ENCODE measurements at regions not wholly inside any gene's neighbourhood (a gene's known extent, or its start where the extent isn't known, plus 50 kb on each side); places are given as distances from the start of the nearest gene placed in this dataset.

DNA sequence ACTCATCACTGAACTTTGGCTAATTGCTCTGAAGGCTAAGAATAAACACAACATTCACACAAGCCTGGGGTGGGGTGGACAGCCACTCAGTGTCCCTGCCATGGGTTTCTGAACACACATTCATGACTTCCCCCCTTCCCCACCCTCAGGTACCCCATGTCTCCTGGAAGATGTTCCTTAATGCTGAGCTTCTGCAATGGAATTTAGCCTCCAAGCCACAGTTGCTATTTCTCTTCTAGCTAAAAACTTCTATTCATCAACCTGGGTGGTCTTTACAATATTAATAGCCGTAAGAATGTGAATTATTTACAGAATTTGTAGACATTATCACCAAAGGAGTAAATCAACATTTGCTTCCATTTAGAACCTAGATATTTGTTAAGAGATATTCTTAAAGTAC, 175.1 kb downstream of the ACKR3 start:
- DNase-seq (ENCODE audit: low spot score): no peak

DNA sequence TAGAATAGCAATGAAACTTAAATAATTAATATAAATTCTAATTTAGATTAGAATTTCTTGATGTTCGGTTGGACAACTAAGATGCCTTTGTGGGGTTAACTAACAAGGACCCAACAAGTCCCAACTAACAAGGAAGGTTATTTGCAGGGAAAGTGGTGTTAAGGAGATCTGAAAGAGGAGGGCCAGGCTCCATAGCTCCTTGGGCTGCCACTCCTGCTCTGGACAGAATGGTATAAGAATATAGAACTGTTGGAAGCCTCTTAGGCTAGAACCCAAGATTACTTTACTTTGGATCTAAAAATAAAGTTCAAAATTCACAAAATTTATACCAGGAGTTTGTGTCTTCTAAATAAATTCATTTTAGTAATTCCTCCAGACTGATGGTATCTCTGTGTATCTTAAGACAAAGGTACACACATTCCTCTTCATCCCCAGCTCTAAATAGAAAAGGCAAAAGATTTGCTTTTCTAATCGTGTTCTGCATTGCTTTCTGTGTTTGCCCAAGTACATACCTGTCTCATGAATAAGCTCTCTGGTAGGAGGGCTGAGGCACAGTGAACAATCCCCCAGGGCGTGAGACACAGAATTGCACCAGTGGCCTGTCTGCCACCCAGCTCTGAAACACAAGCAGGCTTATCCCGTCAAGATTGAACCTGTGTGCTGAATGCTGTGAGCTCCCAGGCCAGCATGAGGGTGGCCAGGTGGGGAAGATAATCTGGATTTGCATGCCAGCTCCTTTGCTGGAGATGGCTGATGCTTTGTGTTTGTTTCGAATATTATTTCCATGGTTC, 176.0 kb downstream of the ACKR3 start:
- DNase-seq (ENCODE audit: low spot score): no peak

DNA sequence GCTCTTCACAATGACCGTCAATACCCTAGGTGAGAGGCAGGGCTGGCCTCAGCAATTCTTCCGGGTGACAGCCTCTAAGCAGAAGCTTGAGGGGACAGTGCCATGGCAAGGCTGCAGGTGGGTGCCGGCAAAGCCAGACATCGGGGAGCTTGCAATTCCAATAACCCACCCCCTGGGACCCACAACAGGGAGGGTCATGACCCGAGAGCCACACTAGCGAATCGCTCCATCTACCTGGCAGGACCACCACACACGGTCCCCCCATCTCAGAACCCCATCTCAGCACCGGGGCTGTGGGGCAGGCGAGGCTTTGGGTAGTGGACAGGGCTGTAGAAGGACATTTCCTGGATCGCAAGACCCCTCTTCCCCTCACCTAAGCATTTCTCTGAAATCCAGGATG, 177.2 kb downstream of the ACKR3 start:
- no peak for DNase-seq (ENCODE audit: low spot score)

DNA sequence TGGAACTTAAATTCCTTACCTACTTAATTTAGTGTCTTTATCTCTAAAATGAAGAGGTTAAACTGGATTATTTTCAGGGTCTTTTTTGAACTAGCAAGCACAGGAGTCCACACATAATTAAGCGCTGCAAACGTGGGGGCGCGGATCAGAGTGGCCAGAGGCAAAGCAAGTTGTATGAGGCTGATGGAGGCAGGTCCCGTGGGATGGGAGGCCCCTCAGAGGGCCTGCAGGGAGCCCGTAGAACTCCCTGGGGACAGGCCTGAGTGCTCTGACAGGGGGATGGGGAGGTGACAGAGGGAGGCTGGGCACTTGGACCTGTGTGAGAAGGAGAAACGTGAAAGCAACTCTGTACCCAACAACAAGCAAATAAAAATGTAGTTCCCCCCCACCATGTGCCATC, 177.8 kb downstream of the ACKR3 start:
- DNase-seq (ENCODE audit: low spot score): peak; percentile 26

DNA sequence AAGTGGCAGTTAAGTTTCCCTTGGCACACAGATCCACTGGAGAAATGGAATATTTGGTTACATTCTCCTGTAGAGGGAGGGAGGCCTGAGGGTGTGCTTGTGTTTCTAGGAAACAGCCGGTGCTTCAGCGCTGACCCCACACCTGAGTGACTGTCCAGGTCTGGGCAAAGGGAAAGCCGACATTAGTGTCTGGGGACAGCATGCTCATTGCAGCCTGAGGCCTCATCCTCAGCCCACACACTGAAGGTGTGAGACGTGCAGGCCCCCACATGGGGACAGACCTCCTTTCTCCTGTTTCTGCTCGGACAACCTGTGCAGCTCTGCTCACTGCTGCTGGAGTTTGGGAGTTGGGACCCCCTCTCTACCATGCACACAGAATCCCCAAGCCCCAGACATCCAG, 178.3 kb downstream of the ACKR3 start:
- DNase-seq (ENCODE audit: low spot score): no peak

DNA sequence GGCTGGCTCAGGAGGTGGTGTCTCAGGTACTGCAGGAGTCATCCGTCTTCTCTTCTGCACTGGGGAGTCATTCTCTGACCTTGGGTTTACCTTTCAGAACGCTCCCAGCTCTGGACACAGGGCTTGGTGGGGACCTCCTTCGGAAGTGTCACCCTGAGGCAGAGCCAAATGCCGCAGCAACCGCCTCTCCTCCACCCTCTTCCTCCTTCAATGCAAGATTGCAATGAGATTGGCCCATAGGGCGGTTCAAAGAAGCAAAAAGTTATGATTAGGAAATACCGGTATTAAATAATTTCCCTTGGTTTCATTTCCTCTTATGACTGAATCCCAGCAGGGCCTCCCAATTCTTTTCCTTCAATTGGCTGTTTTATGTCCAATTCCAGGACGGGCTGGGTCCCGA, 178.8 kb downstream of the ACKR3 start:
- DNase-seq (ENCODE audit: low spot score): no peak

DNA sequence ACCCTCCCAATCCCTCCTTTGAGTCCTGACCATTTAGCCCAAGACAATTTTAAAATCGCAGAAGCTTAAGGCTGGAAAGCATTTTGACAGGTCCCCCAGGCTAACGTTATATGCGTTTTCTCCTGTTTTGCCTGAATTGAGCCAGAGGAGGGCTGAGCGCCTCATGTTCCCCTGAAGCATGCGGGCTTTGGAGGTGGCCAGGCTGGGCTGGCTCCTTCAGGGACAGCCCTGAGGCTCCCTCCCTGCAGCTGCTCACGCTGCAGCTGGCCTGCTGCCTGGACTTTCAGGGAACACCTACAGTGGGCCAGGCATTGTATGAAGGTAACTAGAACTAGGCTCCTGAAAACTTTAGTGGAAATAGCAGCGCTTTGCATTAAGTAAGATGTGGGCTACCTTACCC, 179.2 kb downstream of the ACKR3 start:
- DNase-seq (ENCODE audit: low spot score): no peak

DNA sequence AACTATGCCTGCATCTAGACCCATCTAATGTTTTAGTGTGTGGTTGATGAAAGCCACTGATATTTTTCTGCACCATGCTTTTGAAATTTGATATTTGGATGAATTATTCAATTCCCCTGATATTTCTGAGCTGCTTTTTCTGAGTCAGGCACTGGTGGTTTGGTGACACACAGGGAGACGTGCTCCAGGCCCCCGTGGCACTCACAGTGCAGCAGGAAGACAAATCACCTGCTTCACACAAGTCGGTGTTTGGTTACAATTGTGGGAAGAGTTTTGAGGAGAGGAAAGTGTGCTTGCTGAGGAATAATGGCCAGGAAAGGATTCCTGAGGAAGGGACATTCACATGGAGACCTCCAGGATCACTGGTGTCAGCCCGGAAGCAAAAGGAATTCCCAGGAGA, 179.7 kb downstream of the ACKR3 start:
- DNase-seq (ENCODE audit: low spot score): no peak

DNA sequence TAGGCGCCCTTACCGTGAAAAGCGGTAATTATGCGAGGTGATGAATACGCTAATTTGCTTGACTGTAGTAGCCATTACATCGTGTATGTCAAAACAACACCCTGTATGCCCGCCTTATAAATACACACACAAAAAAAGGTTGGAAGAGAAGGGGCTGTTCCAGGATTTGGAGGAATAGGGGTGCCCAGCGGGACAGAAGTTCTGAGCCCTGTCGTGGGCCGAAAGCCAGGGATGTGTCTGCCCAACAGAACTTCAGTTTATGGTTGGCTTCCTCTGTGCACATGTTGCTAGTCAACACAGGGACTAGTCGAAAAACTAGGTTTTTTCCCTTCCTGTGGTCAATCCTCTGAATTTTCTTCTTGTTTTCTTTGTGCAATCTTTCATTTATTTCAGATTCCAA, 182.5 kb downstream of the ACKR3 start:
- no peak for DNase-seq (ENCODE audit: low spot score)

DNA sequence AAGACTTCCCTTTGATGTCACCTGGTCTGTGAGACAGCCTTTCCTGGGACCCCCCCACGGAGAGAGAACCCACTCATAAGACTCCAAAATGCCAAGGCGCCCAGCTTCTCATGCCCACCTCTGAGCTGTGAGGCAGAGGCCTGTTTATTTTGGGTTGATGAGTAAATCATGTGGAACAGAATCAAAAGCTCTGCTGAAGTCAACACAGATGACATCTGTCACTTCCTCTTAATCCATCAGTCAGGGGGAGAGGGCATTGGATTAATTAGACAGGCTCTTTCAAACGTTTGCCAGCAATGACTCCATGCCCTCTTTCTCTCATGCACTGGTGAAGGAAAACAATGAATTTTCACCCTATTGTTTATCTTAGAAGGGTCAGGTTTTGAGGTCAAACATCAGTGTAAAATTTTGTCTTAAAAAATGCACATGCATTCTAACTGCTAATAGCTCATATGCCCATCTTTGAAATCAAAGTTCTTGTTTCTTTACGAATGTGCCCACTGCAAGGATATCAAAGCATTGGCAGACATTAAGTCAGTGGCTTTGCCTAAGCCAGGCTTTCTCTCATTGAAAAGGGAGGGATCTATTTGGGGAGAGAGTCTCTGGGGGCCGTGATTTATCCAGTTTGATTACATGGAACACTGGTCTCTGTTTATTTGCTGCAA, 184.1 kb downstream of the ACKR3 start:
- no peak for DNase-seq (ENCODE audit: low spot score)

DNA sequence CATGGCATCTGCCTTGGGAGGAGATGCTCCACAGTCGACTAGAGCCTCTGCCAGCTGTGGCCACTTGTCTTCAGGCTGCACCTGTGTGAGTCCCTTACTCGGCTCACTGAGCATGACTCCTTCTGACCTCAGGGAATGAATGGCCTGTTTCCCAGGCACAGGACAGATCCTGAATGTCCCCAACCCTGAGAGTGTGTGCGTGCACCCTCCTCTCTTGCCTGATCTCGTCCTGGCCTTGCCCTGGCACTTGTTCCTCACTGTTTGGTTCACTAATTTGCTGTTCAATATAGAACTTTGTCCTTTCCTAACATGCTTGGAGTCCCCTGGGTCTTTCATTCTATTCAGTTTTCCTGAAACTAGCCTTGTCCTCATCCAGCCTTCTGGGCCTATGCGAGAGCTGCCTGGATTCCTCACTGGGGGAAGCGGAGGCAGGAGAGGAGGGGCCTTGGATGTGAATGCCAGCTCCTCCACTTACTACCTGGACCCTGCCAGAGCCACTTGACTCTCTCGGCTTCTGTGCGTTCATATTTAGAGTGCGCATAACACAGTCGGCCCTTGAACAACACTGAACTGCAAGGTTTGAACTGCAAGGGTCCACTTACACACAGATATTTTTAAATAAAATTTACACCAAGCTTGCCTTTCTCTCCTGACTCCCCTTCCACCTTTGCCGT, 184.8 kb downstream of the ACKR3 start:
- no peak for DNase-seq (ENCODE audit: low spot score)

DNA sequence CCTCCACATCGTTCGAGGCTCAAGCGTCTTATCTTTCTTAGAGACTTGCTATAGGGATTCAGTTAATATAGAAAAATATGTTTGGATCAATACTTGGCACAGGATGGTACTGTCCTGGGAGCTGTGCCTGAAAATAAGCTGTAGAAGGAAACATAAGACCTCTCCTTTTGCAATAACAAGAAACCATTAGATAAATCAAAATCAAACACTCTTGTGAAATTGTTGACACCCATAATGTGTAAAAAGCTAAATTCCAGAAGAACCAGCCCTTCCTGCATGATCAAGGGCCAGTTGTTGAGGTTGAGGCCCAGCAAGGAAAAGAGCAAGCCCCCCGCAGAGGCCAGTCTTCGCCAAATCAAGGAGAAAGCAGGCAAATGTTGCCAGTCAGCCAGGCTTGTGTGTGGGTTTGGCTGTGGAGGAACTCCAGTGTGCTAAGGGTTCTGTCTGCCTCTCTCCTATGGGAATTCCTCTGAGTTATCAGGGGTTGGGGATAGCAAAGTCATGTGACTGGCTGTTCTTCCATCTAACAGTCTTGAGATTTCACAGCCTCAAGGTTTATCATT, 185.7 kb downstream of the ACKR3 start:
- no peak for DNase-seq (ENCODE audit: low spot score)

DNA sequence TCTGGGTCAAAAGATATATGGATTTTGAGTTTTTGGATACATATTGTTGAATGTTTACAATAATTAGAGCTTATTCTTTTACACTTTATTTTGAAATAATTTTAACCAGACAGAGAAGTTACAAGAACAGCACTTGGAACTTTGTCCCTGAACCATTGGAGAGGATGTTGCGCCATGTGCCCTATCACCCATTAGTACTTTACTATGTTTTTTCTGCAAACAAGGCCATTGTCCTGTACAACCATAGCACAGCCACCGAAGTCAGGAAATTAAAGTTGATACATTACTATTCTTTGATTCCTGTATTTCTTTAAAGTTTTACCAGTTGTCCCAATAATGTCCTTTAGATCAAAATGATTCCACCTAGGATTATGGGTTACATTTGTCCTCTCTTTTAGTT, 188.8 kb downstream of the ACKR3 start:
- DNase-seq (ENCODE audit: low spot score): no peak

DNA sequence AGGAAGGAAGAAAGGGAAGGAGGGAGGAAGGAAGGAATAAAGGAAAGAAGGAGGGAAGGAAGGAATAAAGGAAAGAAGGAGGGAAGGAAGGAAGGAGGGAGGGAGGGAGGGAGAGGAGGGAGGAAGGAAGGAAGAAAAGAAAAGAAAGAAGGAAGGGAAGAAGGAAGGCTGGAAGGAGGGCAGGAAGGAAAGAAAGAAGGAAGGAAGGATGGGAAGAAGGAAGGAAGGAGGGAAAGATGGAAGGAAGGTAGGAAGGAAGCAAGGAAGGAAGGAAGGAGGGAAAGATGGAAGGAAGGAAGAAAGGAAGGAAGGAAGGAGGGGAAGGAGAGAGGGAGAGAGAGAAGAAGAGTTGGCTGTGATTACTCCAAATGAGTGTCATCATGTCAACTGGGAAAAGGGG, 190.6 kb downstream of the ACKR3 start:
- DNase-seq (ENCODE audit: low spot score): no peak

DNA sequence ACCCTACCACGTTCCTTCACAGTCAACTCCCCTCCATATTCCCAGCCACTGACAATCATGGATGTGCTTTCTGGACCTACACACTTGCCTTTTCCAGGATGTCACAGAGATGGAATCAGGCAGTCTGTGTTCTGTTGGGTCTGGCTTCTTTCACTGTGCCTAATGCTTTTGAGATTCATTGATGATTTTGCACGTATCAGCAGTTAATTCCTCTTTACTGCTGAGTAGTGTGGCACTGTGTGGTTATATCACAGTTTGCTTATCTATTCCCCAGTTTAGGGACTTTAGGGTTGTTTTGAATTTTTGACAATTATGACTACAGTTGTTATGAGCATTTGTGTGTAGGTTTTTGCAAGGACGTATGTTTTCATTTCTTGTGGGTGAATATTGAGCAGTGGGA, 191.7 kb downstream of the ACKR3 start:
- DNase-seq (ENCODE audit: low spot score): no peak

DNA sequence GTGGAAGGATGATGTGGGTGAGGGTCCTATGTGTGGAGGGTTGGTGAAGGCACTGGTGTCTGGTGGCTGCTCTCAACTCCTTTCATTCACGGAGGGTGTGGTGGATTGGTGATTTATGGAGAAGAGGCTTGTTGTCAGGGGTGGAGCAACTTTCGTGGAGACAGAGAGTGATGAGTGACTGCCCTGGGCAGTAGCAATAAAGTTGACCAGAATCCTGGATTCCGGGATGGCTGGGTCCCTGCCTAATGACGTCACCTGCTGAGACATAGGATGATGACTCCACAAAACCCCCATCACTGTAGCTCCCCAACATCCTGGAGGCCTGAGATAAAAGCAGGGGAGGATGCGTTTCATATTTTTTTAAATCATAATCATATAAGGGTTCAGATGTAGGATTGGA, 193.0 kb downstream of the ACKR3 start:
- no peak for DNase-seq (ENCODE audit: low spot score)

DNA sequence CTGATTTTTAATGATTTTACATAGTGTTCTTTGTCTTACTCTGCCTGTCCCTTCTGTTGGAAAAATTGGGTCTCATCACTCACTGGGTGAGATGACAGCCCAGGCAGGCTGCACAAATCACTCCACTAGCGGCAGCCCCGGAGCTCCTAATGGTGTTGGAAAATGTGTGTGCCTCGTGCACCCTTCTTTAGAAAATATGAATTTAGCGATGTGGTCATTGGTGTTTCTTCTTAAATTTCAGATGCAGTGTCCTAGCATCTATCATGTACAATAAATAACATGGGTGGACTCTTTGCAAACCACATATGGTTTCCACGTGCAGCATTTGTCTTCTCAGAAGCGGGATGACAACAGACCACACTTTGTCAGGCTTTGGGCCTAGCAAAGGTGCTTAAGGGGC, 194.2 kb downstream of the ACKR3 start:
- DNase-seq (ENCODE audit: low spot score): no peak

DNA sequence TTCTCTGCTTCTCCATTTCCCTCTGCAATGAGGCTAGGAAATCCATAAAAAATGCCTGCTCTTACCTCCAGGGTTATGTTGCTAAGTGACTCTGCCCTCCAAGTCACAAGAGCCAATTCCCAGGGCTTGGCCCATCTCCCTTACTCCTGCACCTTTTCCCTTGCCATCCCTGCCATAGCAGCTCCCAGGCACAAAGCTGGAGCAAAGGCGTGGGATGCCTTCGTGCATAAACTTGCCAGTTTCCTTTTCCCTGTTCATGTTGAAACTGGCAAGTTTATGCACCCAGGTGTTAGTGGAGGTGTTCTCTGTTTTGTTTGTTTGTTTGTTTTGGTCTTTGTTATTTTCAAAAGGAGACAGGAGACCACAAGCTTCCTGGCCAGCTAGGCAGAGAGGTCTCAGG, 195.1 kb downstream of the ACKR3 start:
- no peak for DNase-seq (ENCODE audit: low spot score)

DNA sequence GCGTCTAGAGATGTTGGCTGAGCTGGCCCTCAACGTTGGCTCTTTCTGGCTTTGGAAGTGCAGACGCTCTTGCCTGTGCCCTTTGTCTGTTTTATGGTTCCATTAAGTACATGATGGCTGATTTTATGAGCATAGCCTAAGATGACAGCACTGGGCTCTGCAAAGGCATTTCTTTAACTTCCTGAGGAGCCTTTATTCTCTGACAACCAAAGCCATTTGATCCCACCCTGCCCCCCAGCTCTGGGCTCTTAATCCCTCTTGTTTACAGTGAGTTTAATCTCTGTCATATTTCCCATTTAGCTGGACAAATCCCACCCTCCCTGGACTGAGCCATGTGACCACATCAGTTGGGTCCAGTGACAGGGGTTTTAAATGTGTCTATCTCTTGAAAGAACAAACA, 195.9 kb downstream of the ACKR3 start:
- DNase-seq (ENCODE audit: low spot score): no peak

DNA sequence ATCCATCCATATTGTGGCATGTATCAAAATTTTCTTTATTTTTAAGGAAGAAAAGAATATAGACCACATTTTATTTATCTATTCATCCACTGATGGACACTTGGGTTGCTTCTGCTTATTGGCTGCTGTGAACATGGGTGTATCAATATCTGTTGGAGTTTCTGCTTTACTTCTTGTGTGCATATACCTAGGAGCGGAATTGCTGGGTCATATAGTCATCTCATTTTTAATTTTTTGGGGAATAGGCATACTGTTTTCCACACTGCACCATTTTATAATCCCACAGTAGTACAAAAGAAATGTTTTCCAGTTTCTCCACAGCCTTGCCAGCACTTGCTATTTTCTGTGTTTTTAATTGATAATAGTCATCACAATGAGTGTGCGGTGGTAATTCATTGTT, 197.2 kb downstream of the ACKR3 start:
- DNase-seq (ENCODE audit: low spot score): no peak

DNA sequence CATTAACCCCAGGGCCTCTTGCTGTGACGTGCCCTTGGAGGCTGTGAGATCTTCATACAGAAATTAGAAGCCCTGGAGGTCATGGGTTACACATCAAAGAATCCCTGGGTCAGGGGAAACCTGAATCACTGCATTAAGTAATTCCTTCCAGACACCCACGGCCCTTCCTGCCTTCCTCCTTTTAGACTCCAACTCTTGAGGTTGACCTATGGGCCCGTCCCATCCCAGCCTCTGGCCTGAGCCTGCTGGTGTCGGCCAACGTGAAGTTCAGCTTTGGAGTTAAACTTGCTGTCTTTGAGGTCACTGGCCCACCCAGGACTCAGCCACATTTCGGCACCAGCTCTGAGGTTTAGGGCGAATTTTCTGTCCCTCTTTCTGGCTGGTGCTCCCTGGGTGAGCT, 198.3 kb downstream of the ACKR3 start:
- no peak for DNase-seq (ENCODE audit: low spot score)

DNA sequence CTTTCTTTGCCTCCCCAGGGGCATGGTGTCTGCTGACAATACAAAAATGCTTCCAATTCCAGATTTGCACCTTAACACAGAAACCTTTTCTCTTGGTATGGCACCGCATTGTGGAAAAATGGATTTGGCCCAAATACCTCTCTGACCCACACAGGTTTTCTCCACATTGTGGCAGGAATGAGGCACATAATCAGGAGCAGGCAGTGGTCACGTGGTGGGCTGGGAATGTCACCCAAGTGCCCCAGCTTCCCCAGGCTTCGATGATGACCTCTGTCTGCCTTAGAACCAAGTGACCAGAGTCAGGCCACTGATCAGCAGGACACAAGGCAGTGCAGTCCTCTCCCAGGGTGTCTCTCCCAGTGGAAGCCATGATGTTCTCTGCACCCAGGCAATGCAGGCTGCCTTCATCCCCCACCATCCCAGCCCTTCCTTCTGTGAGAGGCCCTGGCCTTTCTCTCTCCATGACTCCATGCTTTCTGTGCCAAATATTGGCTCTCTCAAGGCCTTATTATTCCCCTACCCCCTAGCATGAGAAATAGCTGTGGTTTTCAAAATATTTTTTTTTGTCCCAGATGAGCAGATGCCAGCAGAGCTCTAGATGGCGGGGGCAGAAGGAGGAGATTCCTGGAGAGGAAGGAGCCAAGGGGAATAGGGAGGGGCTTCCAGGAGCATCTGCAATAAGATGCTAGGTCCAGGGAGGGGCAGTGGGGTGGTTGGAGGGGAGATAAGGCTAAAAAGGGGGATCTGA, 198.9 kb downstream of the ACKR3 start:
- no peak for DNase-seq (ENCODE audit: low spot score)

Measured in SK-N-DZ (cell line).